Adrenal gland (tissue), 5 donors: ENCODE measurements at regions not wholly inside any gene's neighbourhood (a gene's known extent, or its start where the extent isn't known, plus 50 kb on each side); places are given as distances from the start of the nearest gene placed in this dataset.

Experiments used
- POLR2A ChIP-seq, 2 donors: fragments of 450-650 bp; IDR thresholded peaks; one replicate each; pipeline ENCODE4 v1.6.1; 2017; ENCODE audit warnings: antibody characterized with exemption in 2 of 2, mild to moderate bottlenecking in 2 of 2, moderate library complexity in 1 of 2
- TF ChIP-seq, protein P1 (sequence below), 6 experiments: fragments of 450-650 bp in 4 of 6; fragments of 200-600 bp in 2 of 6; sonication (generic) in 1 of 6; IDR thresholded peaks; 1 replicate in 5 of 6; 2 replicates in 1 of 6; pipeline versions ENCODE4 v1.5.1 to v1.8.0; 2016 to 2021; ENCODE audit warnings: antibody characterized with exemption in 6 of 6, mild to moderate bottlenecking in 2 of 6, moderate library complexity in 1 of 6
- donor health status: DM: no; HTN: no; CAD: no.

DNA sequence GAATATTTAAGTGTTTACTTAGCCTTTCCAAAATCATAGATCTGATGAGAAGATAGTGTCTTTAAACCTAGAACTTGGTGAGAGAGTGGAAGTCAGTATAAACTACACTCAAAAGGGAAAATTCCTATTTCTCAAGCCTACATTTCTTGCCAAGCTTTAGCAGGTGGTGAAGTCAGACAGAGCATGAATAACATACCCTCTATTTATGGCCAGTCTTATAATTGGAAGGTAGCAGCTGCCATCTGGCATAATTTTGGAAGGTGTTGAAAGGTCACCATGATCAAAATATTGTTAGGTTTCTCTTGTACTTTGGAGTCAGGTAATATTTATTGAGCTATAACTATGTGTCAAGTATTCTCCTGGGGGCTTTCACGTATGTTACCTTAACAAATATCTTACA is 729.3 kb upstream of the KIF2B start:
- TF ChIP-seq, protein P1, sequence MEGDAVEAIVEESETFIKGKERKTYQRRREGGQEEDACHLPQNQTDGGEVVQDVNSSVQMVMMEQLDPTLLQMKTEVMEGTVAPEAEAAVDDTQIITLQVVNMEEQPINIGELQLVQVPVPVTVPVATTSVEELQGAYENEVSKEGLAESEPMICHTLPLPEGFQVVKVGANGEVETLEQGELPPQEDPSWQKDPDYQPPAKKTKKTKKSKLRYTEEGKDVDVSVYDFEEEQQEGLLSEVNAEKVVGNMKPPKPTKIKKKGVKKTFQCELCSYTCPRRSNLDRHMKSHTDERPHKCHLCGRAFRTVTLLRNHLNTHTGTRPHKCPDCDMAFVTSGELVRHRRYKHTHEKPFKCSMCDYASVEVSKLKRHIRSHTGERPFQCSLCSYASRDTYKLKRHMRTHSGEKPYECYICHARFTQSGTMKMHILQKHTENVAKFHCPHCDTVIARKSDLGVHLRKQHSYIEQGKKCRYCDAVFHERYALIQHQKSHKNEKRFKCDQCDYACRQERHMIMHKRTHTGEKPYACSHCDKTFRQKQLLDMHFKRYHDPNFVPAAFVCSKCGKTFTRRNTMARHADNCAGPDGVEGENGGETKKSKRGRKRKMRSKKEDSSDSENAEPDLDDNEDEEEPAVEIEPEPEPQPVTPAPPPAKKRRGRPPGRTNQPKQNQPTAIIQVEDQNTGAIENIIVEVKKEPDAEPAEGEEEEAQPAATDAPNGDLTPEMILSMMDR (IDR thresholded peaks at IDR 0.05), result no peak
- no peak for TF ChIP-seq POLR2A (IDR thresholded peaks at IDR 0.05)
